ENCODE measurements at regions not wholly inside any gene's neighbourhood (a gene's known extent, or its start where the extent isn't known, plus 50 kb on each side); places are given as distances from the start of the nearest gene placed in this dataset.

DNA sequence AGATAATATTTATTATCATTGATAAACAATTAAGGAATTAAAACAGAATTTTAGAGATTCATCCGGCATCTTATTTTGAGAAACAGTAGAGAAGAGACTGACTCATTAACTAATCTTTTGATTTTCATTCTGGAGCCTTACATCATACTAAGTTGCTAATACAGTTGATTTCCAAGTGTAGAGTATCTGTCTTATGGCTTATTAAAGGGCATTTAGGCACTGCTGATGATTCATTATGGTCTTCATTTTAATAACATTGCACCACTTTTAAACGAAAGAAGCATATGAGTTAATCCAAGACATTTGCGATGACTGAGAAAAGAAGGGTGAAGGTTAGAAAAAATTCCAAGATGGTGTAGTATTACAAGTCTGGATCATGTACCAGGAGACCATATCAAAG lies 186.0 kb upstream of the CACNA2D1 start:
- TF ChIP-seq, protein P1, sequence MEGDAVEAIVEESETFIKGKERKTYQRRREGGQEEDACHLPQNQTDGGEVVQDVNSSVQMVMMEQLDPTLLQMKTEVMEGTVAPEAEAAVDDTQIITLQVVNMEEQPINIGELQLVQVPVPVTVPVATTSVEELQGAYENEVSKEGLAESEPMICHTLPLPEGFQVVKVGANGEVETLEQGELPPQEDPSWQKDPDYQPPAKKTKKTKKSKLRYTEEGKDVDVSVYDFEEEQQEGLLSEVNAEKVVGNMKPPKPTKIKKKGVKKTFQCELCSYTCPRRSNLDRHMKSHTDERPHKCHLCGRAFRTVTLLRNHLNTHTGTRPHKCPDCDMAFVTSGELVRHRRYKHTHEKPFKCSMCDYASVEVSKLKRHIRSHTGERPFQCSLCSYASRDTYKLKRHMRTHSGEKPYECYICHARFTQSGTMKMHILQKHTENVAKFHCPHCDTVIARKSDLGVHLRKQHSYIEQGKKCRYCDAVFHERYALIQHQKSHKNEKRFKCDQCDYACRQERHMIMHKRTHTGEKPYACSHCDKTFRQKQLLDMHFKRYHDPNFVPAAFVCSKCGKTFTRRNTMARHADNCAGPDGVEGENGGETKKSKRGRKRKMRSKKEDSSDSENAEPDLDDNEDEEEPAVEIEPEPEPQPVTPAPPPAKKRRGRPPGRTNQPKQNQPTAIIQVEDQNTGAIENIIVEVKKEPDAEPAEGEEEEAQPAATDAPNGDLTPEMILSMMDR (IDR thresholded peaks at IDR 0.05; ENCODE audit: insufficient read depth, low read length, poor library complexity, severe bottlenecking), result no peak
- no peak for TF ChIP-seq EZH2phosphoT487 (conservative IDR thresholded peaks at IDR 0.05; ENCODE audit: low read length)
